HG03342 (cell line): ENCODE measurements at regions not wholly inside any gene's neighbourhood (a gene's known extent, or its start where the extent isn't known, plus 50 kb on each side); places are given as distances from the start of the nearest gene placed in this dataset.
A peak's percentile ranks its signal among the peaks of the same experiment; 100 is the strongest.

Source experiments
- ATAC-seq: cut with Tn5 transposase; IDR thresholded peaks from one replicate; pipeline ENCODE4 v1.9.1; 2021; ENCODE audit warnings: mild to moderate bottlenecking, moderate library complexity; ENCODE audit not compliant: unreplicated experiment

DNA sequence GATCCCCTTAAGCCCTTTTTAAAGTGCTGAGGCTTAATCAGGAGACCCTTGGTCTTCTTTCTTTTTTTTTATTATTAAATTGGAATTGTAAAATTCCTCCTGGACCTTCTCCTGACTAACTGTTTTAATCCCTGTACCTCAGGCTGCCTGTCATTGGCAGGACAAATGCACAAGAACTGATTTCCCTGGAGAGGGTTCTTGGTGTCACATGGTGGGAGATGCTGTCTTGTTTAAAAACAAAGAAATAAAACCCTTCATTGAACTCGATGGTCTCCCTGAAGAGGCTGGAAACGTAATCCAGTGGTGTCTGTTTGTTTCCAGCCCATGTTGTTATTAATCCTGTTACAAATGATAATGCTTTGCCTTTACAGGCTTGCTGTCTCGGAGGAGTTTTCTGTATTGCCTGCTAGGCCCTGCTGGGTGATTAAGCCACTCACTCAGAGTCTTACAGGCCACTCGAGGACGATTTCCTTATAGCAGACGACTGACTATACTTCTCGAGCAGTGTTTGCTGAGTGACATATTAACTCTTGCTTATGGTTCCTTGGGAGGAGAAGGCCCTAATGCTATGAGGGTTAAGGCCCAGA, 100.5 kb upstream of the MGAT5 start:
- no peak for ATAC-seq

DNA sequence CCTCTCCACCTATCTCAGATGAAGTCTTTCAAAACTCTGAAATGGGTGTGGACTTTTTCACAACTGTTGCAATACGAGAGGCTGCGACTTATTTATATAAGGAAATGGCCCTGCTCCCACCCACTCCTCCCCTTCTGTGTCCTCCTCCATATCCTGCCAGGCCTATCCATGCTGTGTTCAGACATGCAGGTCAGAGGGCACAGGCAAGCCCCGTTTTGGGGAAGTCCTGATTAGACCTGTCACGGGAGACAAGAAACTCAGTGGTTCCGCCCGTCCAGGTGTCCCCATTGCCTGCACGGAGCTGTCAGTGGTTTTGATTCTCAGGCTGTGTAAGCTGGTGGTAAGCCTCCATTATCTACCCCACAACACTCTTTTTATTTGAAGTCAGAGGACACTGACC, 99.6 kb upstream of the MGAT5 start:
- peak; percentile 64 for ATAC-seq

DNA sequence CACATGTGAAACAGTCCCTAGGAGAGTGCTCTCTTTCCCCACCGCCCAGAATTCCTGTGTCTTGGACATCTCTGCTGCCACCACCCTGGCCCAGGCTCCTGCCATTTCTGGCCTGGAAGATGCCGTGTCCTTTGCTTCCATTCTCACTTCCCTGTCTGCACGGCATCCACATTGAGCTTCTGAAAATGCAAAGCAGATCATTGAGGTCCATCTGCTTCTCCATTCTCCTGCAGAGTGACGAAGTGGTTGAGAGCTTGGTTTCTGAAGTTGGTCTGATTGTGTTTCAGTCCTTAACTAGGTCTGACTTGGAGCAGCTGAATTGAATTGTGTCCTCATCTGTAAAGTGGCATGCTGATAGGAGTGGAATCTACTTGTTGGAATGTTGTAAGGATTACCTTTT, 98.7 kb upstream of the MGAT5 start:
- ATAC-seq = peak; percentile 82

DNA sequence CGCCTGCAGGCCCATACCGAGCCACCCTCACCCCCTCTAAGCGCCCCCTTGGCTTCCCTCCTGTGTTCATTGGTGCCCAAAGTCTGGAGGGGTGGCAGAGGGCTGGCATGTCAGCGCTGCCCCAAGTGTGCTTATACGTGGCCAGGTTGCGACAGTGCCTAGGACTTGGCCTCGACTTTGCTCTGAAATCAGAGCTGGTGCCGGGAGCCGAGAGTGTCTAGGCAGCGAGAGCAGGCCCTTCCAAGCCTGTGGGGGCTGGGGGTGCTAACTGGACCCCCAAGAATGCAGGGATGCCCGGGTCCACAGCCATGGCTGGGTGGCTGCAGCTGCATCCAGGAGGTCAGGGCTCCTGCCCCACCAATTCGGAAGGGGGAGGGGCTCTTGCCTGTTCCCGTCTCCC, 95.6 kb upstream of the MGAT5 start:
- ATAC-seq = no peak

DNA sequence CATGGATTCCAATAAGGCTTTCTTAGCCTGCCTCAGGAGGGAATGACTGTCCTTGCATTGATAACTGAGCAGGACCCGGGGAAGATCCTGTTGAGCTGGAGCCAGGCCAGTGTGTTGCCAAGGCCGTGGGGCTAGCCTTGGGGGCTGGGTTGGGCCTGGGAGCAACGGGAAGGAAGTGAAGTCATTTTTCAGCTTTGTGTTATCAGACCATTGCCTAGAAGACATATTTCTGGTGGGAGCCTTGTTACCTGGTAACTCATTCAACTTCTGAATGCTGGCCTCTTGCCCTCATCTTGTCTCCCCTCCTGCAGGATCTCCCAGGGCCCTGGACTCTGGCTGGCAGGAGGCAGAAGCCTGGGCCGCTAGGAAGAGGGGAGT, 92.7 kb upstream of the MGAT5 start:
- ATAC-seq = no peak

DNA sequence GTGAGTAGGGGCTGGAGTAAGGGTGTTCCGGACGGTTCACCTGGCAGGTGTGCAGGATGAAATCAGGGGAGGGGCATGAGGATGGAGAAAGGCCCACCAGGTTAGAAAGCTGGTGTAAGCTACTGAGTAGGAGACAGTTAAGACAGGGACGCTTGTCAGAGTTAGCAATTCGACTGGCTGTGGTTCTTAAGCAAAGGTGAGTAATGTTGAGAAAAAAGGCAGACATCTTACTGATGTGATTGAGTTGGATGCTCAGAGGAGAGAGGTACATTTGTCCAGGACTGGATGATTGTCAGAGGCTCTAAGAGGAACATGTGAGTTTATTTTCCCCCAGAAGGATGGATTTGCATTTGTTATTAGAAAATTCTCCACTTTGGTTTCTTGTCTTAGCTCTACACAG, 90.5 kb upstream of the MGAT5 start:
- ATAC-seq = no peak

DNA sequence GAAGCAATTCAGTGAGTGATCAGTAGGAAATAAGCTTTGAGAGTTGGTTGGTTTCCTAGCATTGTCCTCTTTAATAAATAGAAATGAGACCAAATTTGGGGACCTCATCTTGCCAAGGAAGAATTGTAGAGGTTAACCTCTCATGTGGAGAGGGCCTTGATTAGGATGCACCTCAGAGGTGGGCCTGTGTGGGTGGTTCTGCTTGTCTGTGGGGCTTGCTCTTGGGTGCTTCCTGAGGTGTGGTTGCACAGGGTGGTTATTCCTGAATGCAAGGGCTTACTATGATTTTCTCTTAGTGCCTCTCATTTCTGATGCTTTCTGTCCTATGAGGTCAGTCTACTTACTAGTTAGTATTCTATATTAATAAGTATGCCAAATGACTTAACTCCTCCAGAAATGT, 89.6 kb upstream of the MGAT5 start:
- no peak for ATAC-seq

DNA sequence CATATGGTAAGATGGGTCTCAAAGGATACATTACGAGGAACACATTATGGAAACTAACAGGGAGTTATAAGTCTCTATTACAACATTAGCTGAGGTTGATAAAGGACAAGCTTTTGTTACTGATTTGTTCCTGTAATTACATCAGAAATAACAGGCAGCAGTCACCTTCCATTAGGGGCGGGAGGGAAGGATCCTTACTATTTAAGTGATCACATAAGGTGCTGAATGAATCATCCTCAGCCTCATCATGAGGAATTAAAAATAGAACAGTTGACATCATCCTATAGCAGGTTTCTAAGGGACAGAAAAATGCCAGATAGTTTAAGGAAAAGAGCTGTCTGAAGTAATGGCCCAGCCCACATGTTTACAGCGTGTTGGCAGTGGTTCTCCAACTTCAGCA, 86.9 kb upstream of the MGAT5 start:
- no peak for ATAC-seq

DNA sequence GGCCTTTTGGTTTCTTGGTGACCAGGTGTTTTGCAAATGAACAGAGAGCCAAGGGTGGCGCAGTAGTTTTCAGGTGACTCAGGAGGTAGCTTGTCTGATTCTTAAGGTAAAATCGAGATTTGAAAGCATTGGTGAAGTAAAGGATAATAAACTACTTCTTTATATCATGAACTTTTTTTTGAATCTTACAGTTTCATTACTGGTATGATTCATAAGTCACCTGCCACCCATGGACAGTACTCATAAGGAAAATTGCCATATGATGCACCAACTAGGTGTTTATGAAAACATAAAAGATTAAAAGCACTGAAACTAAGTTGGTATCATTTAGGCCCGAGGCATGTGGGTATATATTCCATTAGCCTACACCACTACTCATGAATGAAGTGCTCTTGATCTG, 84.1 kb upstream of the MGAT5 start:
- peak; percentile 60 for ATAC-seq

DNA sequence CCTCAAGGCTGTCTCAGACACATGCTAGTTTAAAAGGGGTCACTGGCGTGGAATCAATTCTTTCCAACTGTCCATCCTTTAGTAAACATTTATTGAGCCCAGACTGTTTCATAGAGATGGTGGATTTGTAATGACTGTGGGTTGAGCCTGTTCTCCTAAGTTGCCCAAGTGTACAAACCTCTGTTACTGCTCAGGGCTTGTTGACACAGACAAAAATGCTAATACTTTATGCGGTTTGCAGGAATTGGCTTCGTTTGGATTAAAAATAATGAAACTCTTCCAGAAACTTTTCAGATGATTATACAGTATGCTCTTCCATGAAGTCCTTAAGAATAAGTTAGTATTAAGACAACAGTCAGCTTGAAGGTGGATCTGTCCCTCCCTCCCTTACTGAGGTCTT, 83.6 kb upstream of the MGAT5 start:
- ATAC-seq = no peak

DNA sequence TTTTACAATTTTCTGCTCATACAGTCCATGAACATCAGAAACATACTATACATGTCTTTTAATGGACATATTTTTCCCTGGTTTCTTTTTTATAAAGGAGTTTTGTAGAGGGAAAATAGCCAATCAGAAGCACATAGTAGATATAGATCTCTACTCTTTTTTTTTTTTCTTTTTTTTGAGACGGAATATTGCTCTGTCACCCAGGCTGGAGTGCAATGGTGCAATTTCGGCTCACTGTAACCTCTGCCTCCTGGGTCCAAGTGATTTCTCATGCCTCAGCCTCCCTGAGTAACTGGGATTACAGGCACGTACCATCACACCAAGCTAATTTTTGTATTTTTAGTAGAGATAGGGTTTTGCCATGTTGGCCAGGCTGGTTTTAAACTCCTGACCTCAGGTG, 83.2 kb upstream of the MGAT5 start:
- no peak for ATAC-seq

DNA sequence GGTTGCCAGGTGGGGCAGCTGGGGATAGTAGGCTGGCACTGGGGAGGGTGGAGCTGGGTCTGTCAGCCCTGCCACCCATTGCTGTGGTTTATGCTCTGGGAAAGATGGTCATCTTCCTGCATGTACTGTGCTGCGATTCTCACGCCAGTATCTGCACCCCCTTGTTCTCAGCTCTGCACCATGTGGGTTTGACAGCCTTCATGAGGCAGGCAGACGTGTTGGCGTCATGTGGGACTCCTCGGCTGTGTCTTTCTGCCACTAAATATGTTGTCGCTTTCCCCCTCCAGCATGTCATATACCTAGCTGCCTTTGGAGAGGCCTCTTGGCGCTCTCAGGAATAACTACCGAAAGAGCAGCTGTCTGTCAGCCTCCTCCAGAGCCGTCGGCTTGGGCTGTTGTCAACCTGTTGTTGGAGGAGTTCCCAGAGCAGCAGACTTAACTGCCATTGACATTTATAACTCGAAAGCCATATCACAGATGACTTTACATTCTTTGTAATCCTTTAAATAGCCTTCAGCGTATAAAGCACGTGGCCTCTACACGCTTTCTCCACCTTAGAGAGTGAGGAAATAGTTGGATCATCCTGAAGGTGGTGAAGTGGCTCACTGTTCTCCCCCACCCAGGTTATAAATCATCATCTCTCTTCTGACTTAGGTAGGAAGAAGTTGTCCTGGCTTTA, 80.4 kb upstream of the MGAT5 start:
- ATAC-seq = no peak

DNA sequence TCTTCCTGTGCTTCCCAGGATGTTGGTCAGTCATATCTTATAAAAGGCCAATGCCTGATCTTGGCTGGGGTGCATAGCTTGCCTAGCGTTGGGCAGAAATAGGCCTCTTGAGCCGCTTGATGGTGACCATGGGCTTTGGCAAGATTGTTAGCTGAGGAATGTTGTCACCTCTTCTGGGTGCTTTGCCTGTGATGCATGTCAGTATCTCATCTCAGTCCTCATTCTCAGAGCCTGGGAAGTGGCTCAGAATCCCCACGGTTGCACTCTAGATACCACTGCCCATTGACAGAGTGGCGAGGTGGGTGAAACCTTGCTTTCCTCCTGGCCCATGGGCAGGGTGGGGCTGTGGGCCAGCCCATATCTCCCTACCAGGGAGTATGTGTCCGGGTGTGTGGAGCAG, 79.2 kb upstream of the MGAT5 start:
- no peak for ATAC-seq

DNA sequence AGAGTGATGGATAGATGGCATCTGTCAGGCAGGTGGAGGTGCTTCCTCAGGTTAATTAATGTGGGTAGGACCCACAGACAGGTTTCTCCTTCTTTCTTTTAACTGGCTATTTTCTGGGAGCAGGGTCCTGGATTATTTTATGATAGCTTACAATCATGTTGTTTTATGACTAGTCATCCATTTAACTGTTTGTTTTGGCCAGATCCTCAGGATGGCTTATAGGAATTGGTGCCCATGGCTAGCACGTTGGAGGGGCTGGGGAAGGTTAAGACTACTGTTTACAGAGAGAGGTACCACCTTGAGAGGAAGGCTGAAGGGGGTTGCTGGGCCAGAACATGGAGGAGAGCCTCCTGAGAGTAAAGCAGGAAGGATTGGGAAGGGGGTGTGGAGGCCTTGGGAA, 78.0 kb upstream of the MGAT5 start:
- ATAC-seq = no peak

DNA sequence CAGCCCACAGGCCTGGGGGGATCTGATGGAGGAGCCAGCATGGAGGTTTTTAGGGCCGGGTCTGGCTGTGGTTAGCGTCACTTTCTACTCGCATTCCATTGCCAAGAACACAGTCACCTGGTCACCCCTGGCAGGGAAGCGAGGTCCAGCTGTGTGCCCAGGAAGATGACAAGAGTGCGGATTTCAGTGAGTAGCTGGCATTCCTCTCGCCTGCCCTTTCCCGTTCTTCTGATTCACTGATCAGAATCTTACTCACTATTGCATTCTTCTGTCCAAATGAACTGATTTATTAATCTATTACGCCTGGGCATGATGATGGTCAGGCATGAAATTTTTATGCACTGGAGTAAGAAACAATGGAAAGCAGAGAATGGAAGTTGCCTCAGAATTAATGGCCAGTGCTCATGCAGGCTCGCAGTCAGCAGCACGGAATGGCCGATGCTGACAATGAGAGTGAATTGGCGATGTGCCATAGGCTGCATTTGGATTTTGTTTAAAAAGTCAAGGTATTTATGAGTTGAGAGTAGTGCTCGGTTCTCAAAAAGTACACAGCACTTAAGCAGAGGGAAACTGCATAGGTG, 76.4 kb upstream of the MGAT5 start:
- no peak for ATAC-seq

DNA sequence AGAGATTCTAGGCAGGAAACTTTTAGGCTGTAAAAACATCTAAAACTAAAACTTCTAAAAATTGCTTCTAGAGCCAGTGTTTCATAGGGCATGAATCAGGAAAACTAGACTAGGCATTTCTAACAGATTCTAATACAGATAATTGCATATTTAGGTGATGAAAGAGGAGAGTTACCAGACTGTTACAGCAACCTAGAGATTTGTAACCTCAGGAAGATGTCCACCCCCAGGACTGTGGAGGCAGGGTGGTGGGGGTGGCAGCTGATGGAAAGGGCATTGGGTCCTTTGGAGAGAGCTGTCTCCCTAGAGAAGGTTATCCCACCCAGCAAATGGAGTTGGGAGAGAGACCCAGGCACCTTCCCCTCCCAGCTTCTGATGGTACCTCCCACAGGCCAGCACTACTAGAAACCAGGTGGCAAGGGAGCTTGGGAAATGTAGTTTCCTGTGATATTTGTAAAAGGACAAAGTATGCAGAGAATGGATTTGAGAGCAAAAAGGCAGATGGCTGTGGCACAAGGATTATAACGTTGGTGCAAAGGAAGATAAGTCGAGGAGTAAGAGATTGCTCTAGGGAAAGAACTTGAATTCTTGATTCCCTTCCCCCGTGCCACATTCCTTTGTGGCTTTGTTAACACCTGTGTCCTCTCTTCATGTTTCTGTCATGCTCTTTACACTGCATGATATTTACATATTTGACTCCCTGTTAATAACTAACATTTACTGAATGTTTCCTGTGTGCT, 75.6 kb upstream of the MGAT5 start:
- ATAC-seq = peak; percentile 55

DNA sequence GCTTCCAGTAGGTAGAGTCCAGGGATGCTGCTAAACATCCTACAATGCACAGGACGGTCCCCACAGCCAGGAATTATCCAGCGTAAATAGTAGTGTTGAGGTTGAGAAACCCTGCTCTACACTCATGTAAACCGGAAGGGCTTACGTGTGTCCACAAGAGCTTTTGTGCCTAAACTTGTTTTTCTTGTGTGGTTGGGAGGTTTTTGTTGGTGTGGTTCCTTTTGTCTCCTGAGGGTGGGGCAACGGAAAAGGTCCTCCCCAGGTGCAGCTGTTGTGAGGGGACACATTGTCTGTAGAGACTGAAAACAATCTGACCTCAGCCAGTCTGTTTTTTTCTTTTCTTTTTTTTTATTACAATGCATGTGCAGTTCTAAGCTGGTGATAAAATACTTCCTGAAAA, 72.7 kb upstream of the MGAT5 start:
- ATAC-seq = peak; percentile 77

DNA sequence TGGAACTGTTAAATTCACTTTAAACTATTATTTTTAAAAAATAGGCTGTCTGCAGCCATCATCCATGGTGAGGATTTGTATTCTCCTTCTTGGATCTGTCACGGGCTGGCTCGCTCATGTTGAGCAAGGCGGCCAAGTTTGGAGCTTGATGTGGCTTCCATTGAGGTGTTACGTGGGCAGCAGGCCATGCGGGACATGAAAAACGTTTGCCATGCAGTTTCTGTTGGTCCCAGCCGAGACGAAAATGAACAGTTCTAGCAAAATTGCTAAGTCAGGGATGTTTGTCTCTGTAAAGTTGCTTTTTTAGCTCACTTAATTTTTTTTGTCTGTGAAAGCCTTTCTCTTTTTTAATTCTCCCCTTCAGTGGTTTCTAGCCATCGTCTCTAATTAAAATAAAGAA, 70.2 kb upstream of the MGAT5 start:
- ATAC-seq = no peak

DNA sequence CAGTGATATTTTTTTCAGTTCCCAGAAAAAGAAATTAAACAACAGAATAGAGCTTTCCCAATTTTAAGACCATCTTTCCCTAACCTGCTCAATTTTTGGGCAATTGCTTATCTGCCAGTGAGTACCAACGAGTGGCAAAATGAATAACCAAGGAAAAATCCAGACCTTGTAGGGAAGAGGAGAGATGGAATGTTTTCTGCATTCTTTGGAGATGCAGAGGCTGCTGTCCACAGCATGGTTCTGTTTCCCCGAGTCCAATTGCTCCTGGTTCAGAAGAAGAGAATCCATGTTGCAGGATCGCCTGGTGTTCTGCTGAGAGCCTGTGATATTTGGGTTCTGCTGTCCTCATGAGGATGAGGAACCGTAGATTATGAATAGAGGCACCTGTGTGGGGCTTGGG, 68.2 kb upstream of the MGAT5 start:
- ATAC-seq = no peak

DNA sequence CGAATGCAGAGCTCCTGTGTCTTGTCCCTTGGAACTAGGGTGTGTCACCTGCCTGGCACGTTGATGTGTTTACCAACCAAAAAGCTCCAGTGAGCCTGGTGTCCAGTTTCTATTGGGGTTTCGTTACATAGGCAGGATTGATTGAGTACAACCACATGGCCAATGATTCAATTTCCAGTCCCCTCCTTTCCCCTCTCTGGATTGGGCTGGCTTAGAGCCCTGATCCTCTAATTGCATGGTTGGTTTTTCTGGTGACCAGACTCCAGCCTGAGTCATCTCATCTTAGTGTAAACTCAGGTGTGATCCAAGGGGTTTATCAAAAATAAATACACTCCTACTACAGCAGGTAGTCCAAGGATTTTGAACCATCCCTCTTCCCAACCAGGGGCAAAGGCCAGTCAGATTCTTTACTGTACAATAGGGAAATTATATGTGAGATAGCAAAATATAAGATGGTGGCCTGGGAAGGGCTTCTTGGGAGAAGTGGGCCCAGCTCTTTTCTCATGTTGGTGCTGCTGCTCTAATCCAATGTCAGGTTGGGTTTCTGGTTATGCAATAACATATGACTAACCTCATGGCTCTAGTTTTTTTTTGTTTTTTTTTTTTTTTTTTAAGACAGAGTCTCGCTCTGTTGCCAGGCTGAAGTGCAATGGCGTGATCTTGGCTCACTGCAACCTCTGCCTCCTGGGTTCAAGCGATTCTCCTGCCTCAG, 64.7 kb upstream of the MGAT5 start:
- no peak for ATAC-seq

DNA sequence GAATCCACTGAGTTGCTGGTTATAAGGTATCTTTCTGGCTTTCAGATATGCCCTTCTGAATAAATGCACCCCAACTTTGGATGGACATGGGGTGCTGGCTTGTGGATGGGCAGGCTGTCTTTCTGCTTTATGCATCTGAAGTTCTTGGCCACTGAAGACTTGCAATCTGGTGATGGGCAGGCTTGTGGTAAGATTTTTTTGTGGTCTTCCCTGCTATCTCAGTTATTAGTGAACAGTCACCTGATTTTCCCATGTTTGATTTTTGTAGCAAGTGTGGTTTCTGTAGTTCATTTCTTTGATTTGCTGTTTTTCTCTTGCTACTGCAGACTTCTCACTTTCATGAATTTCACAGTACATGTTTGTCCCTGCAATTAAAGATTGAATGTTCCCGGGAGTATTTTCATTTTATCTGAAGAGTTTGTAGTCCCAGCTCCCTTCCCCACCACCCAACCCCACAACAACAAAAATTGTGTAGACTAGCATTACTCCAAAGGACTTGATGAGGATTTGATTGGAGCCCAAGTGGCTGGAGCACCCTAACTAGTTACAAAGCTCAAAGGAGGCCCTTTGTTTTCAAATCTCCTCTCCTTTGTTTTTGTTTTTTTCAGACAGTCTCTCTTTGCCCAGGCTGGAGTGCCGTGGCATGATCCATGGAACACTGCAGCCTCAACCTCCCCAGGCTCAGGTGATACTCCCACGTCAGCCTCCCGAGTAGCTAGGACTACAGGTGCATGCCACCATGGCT, 63.6 kb upstream of the MGAT5 start:
- ATAC-seq = no peak
